ENCODE measurements at regions not wholly inside any gene's neighbourhood (a gene's known extent, or its start where the extent isn't known, plus 50 kb on each side); places are given as distances from the start of the nearest gene placed in this dataset.

GRCh38 chr11:83394331-83394730, 108.2 kb upstream of the CCDC90B start:
- H3K27me3 ChIP-seq (ENCODE audit: control insufficient read depth in 2 of 2, insufficient read depth in 2 of 2, low read length in 2 of 2) = no peaks in the 10 kb centered on the region
- DNase-seq = no peak
- H3K27ac Mint-ChIP-seq = no peak overlapping the region
- H3K4me1 ChIP-seq (ENCODE audit: control insufficient read depth in 1 of 2, insufficient read depth in 2 of 2, low read length in 2 of 2) = no peaks in the 10 kb centered on the region
- TF ChIP-seq CTCF (IDR thresholded peaks at IDR 0.05) = no peak
- no CpG with 5 or more reads among the region's 1 CpG for WGBS (ENCODE audit: insufficient coverage)
- no peaks in the 10 kb centered on the region for H4K20me1 ChIP-seq (ENCODE audit: insufficient read depth, low read length)
- no peak overlapping the region for H2AFZ ChIP-seq (ENCODE audit: insufficient read depth, low read depth, low read length, poor library complexity, severe bottlenecking)
- no peaks in the 10 kb centered on the region for H3K36me3 Mint-ChIP-seq
- no peaks in the 10 kb centered on the region for H3K79me2 ChIP-seq (ENCODE audit: insufficient read depth, low read length)
- H3K27me3 Mint-ChIP-seq (ENCODE audit: low read depth in 3 of 3) = peaks cover 0 to 5% (median 0%) of the 10 kb centered on the region in 3 donors
- H3K27ac ChIP-seq (ENCODE audit: low read depth in 1 of 2, low read length in 2 of 2) = no peak overlapping the region
- H3K4me3 Mint-ChIP-seq = no peak overlapping the region
- no peak overlapping the region for H3K4me2 ChIP-seq (replicated peaks; ENCODE audit: extremely low read depth, low read length, poor library complexity, severe bottlenecking)
- intact Hi-C loops (cut with micrococcal nuclease) = no loop called here
- H3K9me3 Mint-ChIP-seq = peaks cover 2 to 7% (median 4%) of the 10 kb centered on the region in 7 donors
- H3K4me1 Mint-ChIP-seq = no peaks in the 10 kb centered on the region
- H3K9ac ChIP-seq (ENCODE audit: insufficient read depth, low read length, poor library complexity, severe bottlenecking) = no peak overlapping the region
- no peak overlapping the region for H3K4me3 ChIP-seq (replicated peaks in 1 of 3; ENCODE audit: low read depth in 2 of 3, low read length in 3 of 3)
- H3K36me3 ChIP-seq (replicated peaks in 1 of 2; ENCODE audit: control insufficient read depth in 1 of 2, insufficient read depth in 2 of 2, low read length in 2 of 2) = no peaks in the 10 kb centered on the region
- peaks cover 0 to 3% of the 10 kb centered on the region in 2 donors for H3K9me3 ChIP-seq (replicated peaks in 1 of 2; ENCODE audit: control insufficient read depth in 1 of 2, insufficient read depth in 1 of 2, low read length in 2 of 2)

- Mint-ChIP-seq H3K9me3 (peaks cover 2 to 12% (median 7%) of the 10 kb centered on the region in 7 donors), H3K27me3 (ENCODE audit: low read depth in 3 of 3) (peaks cover 0 to 5% (median 0%) of the 10 kb centered on the region in 3 donors), H3K27ac (no peak overlapping the region), H3K4me3 (no peak overlapping the region), H3K36me3 (no peaks in the 10 kb centered on the region), H3K4me1 (no peaks in the 10 kb centered on the region)
- H3K4me1 ChIP-seq (ENCODE audit: control insufficient read depth in 1 of 2, insufficient read depth in 2 of 2, low read length in 2 of 2) = no peaks in the 10 kb centered on the region
- H3K9me3 ChIP-seq (replicated peaks in 1 of 2; ENCODE audit: control insufficient read depth in 1 of 2, insufficient read depth in 1 of 2, low read length in 2 of 2) = peaks cover 0 to 6% of the 10 kb centered on the region in 2 donors
- no peak overlapping the region for H3K4me3 ChIP-seq (replicated peaks in 1 of 3; ENCODE audit: low read depth in 2 of 3, low read length in 3 of 3)
- no peak for TF ChIP-seq CTCF (IDR thresholded peaks at IDR 0.05)
- H3K9ac ChIP-seq (ENCODE audit: insufficient read depth, low read length, poor library complexity, severe bottlenecking) = no peak overlapping the region
- H2AFZ ChIP-seq (ENCODE audit: insufficient read depth, low read depth, low read length, poor library complexity, severe bottlenecking) = no peak overlapping the region
- DNase-seq = no peak
- H4K20me1 ChIP-seq (ENCODE audit: insufficient read depth, low read length) = no peaks in the 10 kb centered on the region
- no peak overlapping the region for H3K27ac ChIP-seq (ENCODE audit: low read depth in 1 of 2, low read length in 2 of 2)
- no peaks in the 10 kb centered on the region for H3K27me3 ChIP-seq (ENCODE audit: control insufficient read depth in 2 of 2, insufficient read depth in 2 of 2, low read length in 2 of 2)
- no CpG with 5 or more reads among the region's 1 CpG for WGBS (ENCODE audit: insufficient coverage)
- intact Hi-C loops (cut with micrococcal nuclease) = no loop called here
- no peaks in the 10 kb centered on the region for H3K79me2 ChIP-seq (ENCODE audit: insufficient read depth, low read length)
- H3K4me2 ChIP-seq (replicated peaks; ENCODE audit: extremely low read depth, low read length, poor library complexity, severe bottlenecking) = no peak overlapping the region
- no peaks in the 10 kb centered on the region for H3K36me3 ChIP-seq (replicated peaks in 1 of 2; ENCODE audit: control insufficient read depth in 1 of 2, insufficient read depth in 2 of 2, low read length in 2 of 2)
These were observed 106.4 kb upstream of the CCDC90B start for GRCh38 chr11:83392556-83392955.

Measured in CD14-positive monocyte (primary cell).